Kidney (tissue), 13 donors: ENCODE measurements at regions not wholly inside any gene's neighbourhood (a gene's known extent, or its start where the extent isn't known, plus 50 kb on each side); places are given as distances from the start of the nearest gene placed in this dataset.

Experiments used
- DNase-seq, 5 donors: peaks; one replicate each; pipeline ENCODE4 v3.0.0-alpha.2; 2013 to 2020
- FAIRE-seq: peaks from 2 replicates; lab custom pipeline; 2012; peaks lifted over from hg19 to GRCh38; lab: Jason Lieb, UNC
- H3K27ac ChIP-seq, 2 donors: one replicate each; pipeline ENCODE4 v1.7.0; 2013; ENCODE audit warnings: low read depth in 2 of 2, low read length in 2 of 2, inconsistent platforms in 1 of 2
- H3K27me3 ChIP-seq: one replicate; pipeline ENCODE4 v1.7.1; 2013; ENCODE audit warnings: low read length, inconsistent platforms; ENCODE audit not compliant: control insufficient read depth, insufficient read depth
- H3K36me3 ChIP-seq, 3 donors: one replicate each; pipeline versions ENCODE4 v1.7.0 to v1.7.1; 2013; ENCODE audit warnings: low read length in 3 of 3, control low read depth in 1 of 3, inconsistent platforms in 1 of 3; ENCODE audit not compliant: insufficient read depth in 3 of 3, control insufficient read depth in 2 of 3
- H3K4me1 ChIP-seq, 3 donors: one replicate each; pipeline versions ENCODE4 v1.7.0 to v1.7.1; 2013; ENCODE audit warnings: low read length in 3 of 3, inconsistent platforms in 1 of 3, low read depth in 1 of 3; ENCODE audit not compliant: control insufficient read depth in 2 of 3, insufficient read depth in 2 of 3
- H3K4me3 ChIP-seq, 3 donors: one replicate each; pipeline versions ENCODE4 v1.7.0 to v1.8.1; 2013; ENCODE audit warnings: low read length in 3 of 3, control low read depth in 1 of 3, inconsistent platforms in 1 of 3
- H3K9ac ChIP-seq, 3 donors: one replicate each; pipeline versions ENCODE4 v1.7.0 to v1.7.1; 2013; ENCODE audit warnings: low read length in 3 of 3, control low read depth in 1 of 3, inconsistent platforms in 1 of 3
- H3K9me3 ChIP-seq, 3 donors: one replicate each; pipeline versions ENCODE4 v1.7.0 to v1.7.1; 2013; ENCODE audit warnings: low read length in 3 of 3, control low read depth in 1 of 3, inconsistent platforms in 1 of 3; ENCODE audit not compliant: control insufficient read depth in 2 of 3, insufficient read depth in 1 of 3
- CTCF ChIP-seq: IDR thresholded peaks from 3 replicates; pipeline ENCODE4 v1.5.1; 2012; ENCODE audit warnings: mild to moderate bottlenecking, moderate library complexity, borderline replicate concordance; ENCODE audit not compliant: insufficient read depth; ENCODE audit errors: extremely low read depth
- intact Hi-C: fragments of 100-400 bp; cut with DNase I; formaldehyde crosslinking; loops from one replicate; pipeline ENCODE4 v1.11.1; 2022
- donor health status: control.
- donor health status: control.
- donor health status: control.
- donor health status: control.
- donor health status: control.
- donor health status: DM: yes; HTN: yes; CAD: no.
- donor health status: Normal renal cell carcinoma (clear cell type).

GRCh38 chr20:10109641-10110040 is 74.9 kb downstream of the ANKEF1 start:
- no peak overlapping the region for H3K27ac ChIP-seq
- FAIRE-seq (no peak), DNase-seq (no peak)
- no peaks in the 10 kb centered on the region for H3K36me3 ChIP-seq
- H3K9ac ChIP-seq, result no peak overlapping the region
- TF ChIP-seq CTCF, result no peak
- H3K4me3 ChIP-seq, result no peak overlapping the region
- H3K27me3 ChIP-seq, result no peaks in the 10 kb centered on the region
- intact Hi-C loops, result no loop called here
- no peaks in the 10 kb centered on the region for H3K4me1 ChIP-seq
- H3K9me3 ChIP-seq, result no peaks in the 10 kb centered on the region

DNA sequence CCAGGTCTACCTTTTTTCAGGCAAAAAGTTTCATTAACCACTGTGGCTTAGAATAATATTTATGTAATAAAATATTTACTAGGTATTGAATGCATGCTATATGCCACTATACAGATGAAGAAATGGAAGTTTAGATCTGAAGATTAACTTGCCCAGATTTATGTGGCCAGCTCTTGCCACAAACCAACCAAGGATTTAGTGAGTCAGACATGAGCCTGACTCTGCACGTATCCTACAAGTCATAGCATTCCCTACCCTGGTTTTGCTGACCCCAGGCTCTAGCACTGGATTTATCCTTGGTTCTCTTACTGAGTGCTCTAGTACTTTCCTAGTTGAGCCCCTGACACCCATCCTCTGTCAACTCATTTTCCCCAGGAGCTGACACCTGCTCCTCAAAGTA is 75.4 kb downstream of the ANKEF1 start:
- Histone ChIP-seq H3K4me3 (no peak overlapping the region), H3K9ac (no peak overlapping the region), H3K4me1 (no peaks in the 10 kb centered on the region), H3K27ac (no peak overlapping the region), H3K36me3 (no peaks in the 10 kb centered on the region), H3K9me3 (no peaks in the 10 kb centered on the region), H3K27me3 (no peaks in the 10 kb centered on the region)
- intact Hi-C loops, result no loop called here
- FAIRE-seq (no peak), DNase-seq (no peak)
- no peak for TF ChIP-seq CTCF

DNA sequence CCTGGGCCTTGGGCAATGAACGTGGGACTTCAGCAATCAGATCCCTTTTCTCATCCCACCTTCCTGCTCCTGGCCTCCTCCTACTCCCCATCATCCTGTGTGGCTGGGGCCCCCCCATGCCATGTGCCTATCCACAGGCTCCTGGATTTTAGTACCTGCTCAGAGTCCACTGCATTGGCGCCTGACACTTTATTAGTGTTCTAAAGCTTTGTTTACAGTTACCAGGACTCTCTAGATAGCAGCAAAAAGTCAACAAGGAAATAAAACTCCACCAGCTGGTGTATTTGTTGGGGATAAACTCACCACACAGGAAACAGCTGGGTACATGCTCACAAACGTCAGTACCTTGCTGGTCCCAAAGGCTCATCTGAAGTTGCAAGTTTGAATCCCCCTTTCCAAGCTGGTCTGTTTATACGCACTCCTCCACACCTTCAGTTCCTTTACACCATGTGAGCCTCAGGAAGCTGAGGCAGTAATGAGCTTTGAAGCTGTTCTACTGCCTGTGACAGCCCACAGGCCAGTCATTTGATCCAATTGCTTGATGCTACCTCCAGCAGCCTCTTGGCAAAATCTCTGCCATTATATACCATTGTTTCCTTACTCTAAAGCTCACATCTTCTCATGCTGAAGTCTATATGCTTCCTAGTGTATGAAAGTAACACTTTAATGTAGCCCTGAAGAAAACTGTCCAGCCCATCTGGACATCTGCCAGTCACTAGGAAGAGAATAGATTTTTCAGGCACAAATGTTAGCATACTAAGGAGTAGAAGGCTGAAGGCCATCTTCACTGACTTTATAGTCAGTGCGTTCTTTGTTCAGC is 76.6 kb downstream of the ANKEF1 start:
- Histone ChIP-seq H3K27ac (no peak overlapping the region), H3K4me1 (no peaks in the 10 kb centered on the region), H3K36me3 (no peaks in the 10 kb centered on the region), H3K9me3 (no peaks in the 10 kb centered on the region), H3K9ac (no peak overlapping the region), H3K4me3 (no peak overlapping the region), H3K27me3 (no peaks in the 10 kb centered on the region)
- intact Hi-C loops, result no loop called here
- TF ChIP-seq CTCF, result no peak
- FAIRE-seq, result no peak
- peak in 3 of 5 donors; percentile 11 to 37 (median 34) for DNase-seq

DNA sequence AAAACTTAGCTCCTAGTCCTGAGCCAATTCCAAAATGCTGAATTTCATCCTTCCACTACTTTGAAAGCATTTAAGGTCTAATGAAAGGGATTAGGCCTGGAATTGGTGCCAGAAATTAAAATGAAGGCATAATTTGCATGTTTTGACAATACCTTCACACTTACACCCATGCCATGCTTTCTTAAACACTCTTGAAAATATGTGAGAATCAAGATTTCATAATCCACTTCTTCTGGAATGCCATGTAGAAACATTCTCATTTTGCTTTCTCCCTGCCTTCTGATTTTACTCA is 77.1 kb downstream of the ANKEF1 start:
- DNase-seq, result no peak
- Histone ChIP-seq H3K4me3 (no peak overlapping the region), H3K36me3 (no peaks in the 10 kb centered on the region), H3K27me3 (no peaks in the 10 kb centered on the region), H3K9me3 (no peaks in the 10 kb centered on the region), H3K9ac (no peak overlapping the region), H3K4me1 (no peaks in the 10 kb centered on the region), H3K27ac (no peak overlapping the region)
- TF ChIP-seq CTCF, result no peak
- intact Hi-C loops, result no loop called here
- FAIRE-seq, result no peak
